Gastrocnemius medialis (tissue), 4 donors: ENCODE measurements at regions not wholly inside any gene's neighbourhood (a gene's known extent, or its start where the extent isn't known, plus 50 kb on each side); places are given as distances from the start of the nearest gene placed in this dataset.

Experiments
- ATAC-seq, 2 donors: fragments of 150-250 bp; one replicate each; pipeline ENCODE4 v1.9.1; 2016
- DNase-seq, 2 donors: peaks; one replicate each; pipeline ENCODE4 v3.0.0-alpha.2; 2019
- H3K27ac ChIP-seq, 4 donors: fragments of 200-600 bp; sonication (generic); 1 replicate in 1 of 4; 2 replicates in 3 of 4; pipeline ENCODE4 v1.5.1; 2016 to 2018; ENCODE audit warnings: mild to moderate bottlenecking in 2 of 4, moderate library complexity in 1 of 4
- H3K27me3 ChIP-seq, 3 donors: fragments of 200-600 bp; sonication (generic) in 2 of 3; 1 replicate in 1 of 3; 2 replicates in 2 of 3; pipeline versions ENCODE4 v1.5.1 to v1.6.0; 2016 to 2019; ENCODE audit warnings: mild to moderate bottlenecking in 1 of 3, moderate library complexity in 1 of 3
- H3K36me3 ChIP-seq, 2 donors: fragments of 200-600 bp; sonication (generic) in 1 of 2; one replicate each; pipeline ENCODE4 v1.5.1; 2017 to 2018
- H3K4me1 ChIP-seq, 2 donors: fragments of 200-600 bp; sonication (generic) in 1 of 2; one replicate each; pipeline ENCODE4 v1.5.1; 2016 to 2017; ENCODE audit warnings: mild to moderate bottlenecking in 2 of 2
- H3K4me3 ChIP-seq, 4 donors: fragments of 200-600 bp; sonication (generic) in 3 of 4; 1 replicate in 1 of 4; 2 replicates in 3 of 4; pipeline ENCODE4 v1.5.1; 2016 to 2019; ENCODE audit warnings: mild to moderate bottlenecking in 2 of 4
- H3K9me3 ChIP-seq, 3 donors: fragments of 200-600 bp; sonication (generic) in 2 of 3; 1 replicate in 1 of 3; 2 replicates in 2 of 3; pipeline ENCODE4 v1.5.1; 2016 to 2019
- CTCF ChIP-seq, 5 experiments: fragments of 450-650 bp in 3 of 5; fragments of 200-600 bp in 2 of 5; sonication (generic) in 2 of 5; IDR thresholded peaks in 4 of 5; conservative IDR thresholded peaks in 1 of 5; 1 replicate in 4 of 5; 2 replicates in 1 of 5; pipeline ENCODE4 v1.5.1; 2016 to 2019; ENCODE audit warnings: antibody characterized with exemption in 5 of 5, mild to moderate bottlenecking in 3 of 5, moderate library complexity in 3 of 5
- POLR2A ChIP-seq, 2 donors: fragments of 450-650 bp; IDR thresholded peaks; one replicate each; pipeline ENCODE4 v1.6.1; 2017; ENCODE audit warnings: antibody characterized with exemption in 2 of 2, mild to moderate bottlenecking in 2 of 2, moderate library complexity in 2 of 2
- in situ Hi-C, 4 donors: fragments of 200-750 bp; cut with MboI; loops; one replicate each; pipeline versions ENCODE4 v1.15.0 to v1.8.0; 2017; ENCODE audit warnings: low sequenced_read_pairs in 4 of 4
- intact Hi-C: fragments of 100-400 bp; cut with DNase I; formaldehyde crosslinking; loops from one replicate; pipeline ENCODE4 v1.15.1; 2023; ENCODE audit warnings: low total_unique reads

GRCh38 chr10:8334631-8335030, 280.1 kb downstream of the GATA3 start:
- Histone ChIP-seq H3K27me3 (peaks cover 3 to 6% (median 5%) of the 10 kb centered on the region in 3 donors), H3K9me3 (no peaks in the 10 kb centered on the region), H3K4me1 (peaks cover 4% of the 10 kb centered on the region in 2 donors), H3K36me3 (no peaks in the 10 kb centered on the region), H3K27ac (no peak overlapping the region), H3K4me3 (no peak overlapping the region)
- in situ Hi-C loops: no loop called here
- ATAC-seq (no peak), DNase-seq (no peak)
- intact Hi-C loops: no loop called here
- TF ChIP-seq POLR2A (IDR thresholded peaks at IDR 0.05): no peak
- TF ChIP-seq CTCF (IDR thresholded peaks at IDR 0.05 in 4 of 5, conservative IDR thresholded peaks at IDR 0.05 in 1 of 5): no peak

GRCh38 chr10:8336629-8337331, 282.3 kb downstream of the GATA3 start:
- Histone ChIP-seq H3K27me3 (peaks cover 3 to 6% (median 5%) of the 10 kb centered on the region in 3 donors), H3K4me1 (peaks cover 4% of the 10 kb centered on the region in 2 donors)
- no peak for DNase-seq

GRCh38 chr10:8337332-8337651, 282.8 kb downstream of the GATA3 start:
- no peak for TF ChIP-seq POLR2A (IDR thresholded peaks at IDR 0.05)
- TF ChIP-seq CTCF (IDR thresholded peaks at IDR 0.05 in 4 of 5, conservative IDR thresholded peaks at IDR 0.05 in 1 of 5): no peak
- no peak overlapping the region for H3K4me3 ChIP-seq
- DNase-seq: no peak
- H3K9me3 ChIP-seq: no peaks in the 10 kb centered on the region
- intact Hi-C loops (no loop called here), in situ Hi-C loops (no loop called here)
- peaks cover 2 to 6% (median 3%) of the 10 kb centered on the region in 3 donors for H3K27me3 ChIP-seq
- H3K36me3 ChIP-seq: no peaks in the 10 kb centered on the region
- no peak for ATAC-seq
- H3K4me1 ChIP-seq: peaks cover 3 to 4% of the 10 kb centered on the region in 2 donors
- H3K27ac ChIP-seq: no peak overlapping the region

More at GRCh38 chr10:8336629-8337331, 282.3 kb downstream of the GATA3 start:
- no peak for TF ChIP-seq POLR2A (IDR thresholded peaks at IDR 0.05)
- TF ChIP-seq CTCF (IDR thresholded peaks at IDR 0.05 in 4 of 5, conservative IDR thresholded peaks at IDR 0.05 in 1 of 5): no peak
- no peak for ATAC-seq
- Histone ChIP-seq H3K36me3 (no peaks in the 10 kb centered on the region), H3K4me3 (no peak overlapping the region), H3K9me3 (no peaks in the 10 kb centered on the region), H3K27ac (no peak overlapping the region)
- in situ Hi-C loops: no loop called here
- intact Hi-C loops: no loop called here

- no peak for TF ChIP-seq CTCF (IDR thresholded peaks at IDR 0.05 in 4 of 5, conservative IDR thresholded peaks at IDR 0.05 in 1 of 5)
- no peak for TF ChIP-seq POLR2A (IDR thresholded peaks at IDR 0.05)
- no peaks in the 10 kb centered on the region for H3K9me3 ChIP-seq
- no peaks in the 10 kb centered on the region for H3K27me3 ChIP-seq
- in situ Hi-C loops: no loop called here
- no peaks in the 10 kb centered on the region for H3K36me3 ChIP-seq
- H3K27ac ChIP-seq: no peak overlapping the region
- no peak for DNase-seq
- intact Hi-C loops: no loop called here
- ATAC-seq: no peak
- no peak overlapping the region for H3K4me3 ChIP-seq
- H3K4me1 ChIP-seq: no peaks in the 10 kb centered on the region
These were observed 283.8 kb downstream of the GATA3 start for GRCh38 chr10:8338177-8338766.
